NCI-H82 (cell line): ENCODE measurements at regions not wholly inside any gene's neighbourhood (a gene's known extent, or its start where the extent isn't known, plus 50 kb on each side); places are given as distances from the start of the nearest gene placed in this dataset.
"Not testable (repeated sequence)": the region's sequence is repeated elsewhere in the genome, so short reads cannot be mapped to it uniquely, and the experiment has no call there.

Experiments used
- DNase-seq: peaks from one replicate; lab custom pipeline; 2025; lab: John Stamatoyannopoulos, UW

DNA sequence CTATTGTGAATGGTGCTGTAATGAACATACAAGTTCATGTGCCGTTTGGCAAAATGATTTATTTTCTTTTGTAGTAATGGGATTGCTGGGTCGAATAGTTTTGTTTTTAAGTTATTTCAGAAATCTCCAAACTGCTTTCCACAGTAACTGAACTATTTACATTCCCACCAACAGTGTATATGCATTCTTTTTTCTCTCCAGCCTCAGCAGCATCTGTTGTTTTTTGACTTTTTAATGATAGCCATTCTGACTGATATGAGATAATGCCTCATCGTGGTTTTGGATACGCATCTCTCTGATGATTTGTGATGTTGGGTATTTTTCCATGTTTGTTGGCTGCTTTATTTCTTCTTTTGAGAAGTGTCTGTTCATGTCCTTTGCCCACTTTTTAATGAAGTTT is 246.3 kb upstream of the ADGRL3 start:
- DNase-seq = no peak

DNA sequence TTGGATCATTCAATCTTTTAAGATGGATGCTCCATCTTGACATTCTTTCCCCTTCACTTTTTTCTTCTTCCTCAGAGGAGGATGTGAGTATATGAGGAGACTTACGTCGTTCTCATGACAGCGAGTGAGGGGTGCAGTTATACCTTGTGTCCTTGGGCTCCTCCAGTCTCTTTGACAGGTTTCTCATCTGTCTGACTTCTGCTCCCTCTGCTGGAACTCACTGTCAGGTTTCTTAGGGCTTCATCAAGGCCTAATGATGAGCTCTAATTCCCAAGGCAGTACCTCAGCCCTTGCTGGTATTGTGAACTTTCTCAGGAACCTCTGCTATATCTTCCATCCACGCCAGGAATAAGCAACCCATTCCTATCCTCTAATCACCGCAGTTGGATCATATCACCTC is 237.8 kb upstream of the ADGRL3 start:
- no peak for DNase-seq

DNA sequence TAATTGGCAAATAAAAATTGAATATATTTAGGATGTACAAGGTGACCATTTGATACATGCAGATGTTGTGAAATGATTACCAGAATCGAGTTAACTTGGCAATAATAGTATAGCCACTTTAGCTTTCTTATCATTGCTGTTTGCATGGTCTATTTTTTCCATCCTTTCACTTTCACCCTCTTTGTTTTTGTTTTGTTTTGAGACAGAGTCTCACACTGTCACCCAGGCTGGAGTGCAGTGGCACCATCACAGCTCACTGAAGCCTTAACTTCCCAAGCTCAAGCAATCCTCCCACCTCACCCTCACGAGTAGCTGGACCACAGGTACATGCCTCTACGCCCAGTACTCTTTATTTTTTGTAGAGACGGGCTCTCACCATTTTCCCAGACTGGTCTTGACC is 218.6 kb upstream of the ADGRL3 start:
- no peak for DNase-seq

DNA sequence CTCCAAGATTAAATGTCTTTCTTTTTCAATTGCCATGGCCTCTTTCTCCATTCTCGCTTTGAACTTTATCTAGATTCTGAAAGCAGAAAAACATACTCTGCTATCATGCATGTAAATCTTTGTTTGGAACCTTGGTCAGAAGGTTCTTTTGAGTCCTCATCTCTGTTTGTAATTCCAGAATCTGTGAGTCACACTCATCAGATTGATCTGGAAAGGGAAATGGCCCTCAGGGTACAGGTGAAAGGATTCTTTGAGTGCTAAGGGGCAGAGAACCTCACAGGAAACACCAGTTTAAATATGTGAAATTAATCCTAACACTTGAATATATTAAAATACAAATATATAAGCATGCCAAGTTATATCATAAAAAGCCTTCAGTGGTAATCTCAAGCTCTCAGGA is 211.0 kb upstream of the ADGRL3 start:
- DNase-seq = no peak

- DNase-seq = no peak
Measured at GRCh38 chr4:60992037-60992436, 208.1 kb upstream of the ADGRL3 start.

DNA sequence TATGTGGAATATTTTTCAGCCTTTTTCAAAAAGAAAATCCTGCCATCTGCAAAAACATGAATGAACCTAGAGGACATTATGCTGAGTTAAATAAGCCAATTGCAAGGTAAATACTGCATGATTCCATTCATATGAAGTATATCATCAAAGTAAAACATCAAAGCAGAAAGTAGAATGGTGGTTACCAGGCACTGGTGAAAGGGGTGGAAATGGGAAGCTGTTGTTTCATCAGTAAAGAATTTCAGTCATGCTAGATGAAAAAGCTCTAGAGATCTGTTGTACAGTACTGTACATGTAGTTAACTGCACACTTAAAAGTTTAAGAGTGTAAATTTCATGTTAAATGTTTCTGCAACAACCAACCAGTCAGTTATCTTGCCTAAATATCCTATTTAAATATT is 196.8 kb upstream of the ADGRL3 start:
- no peak for DNase-seq

DNA sequence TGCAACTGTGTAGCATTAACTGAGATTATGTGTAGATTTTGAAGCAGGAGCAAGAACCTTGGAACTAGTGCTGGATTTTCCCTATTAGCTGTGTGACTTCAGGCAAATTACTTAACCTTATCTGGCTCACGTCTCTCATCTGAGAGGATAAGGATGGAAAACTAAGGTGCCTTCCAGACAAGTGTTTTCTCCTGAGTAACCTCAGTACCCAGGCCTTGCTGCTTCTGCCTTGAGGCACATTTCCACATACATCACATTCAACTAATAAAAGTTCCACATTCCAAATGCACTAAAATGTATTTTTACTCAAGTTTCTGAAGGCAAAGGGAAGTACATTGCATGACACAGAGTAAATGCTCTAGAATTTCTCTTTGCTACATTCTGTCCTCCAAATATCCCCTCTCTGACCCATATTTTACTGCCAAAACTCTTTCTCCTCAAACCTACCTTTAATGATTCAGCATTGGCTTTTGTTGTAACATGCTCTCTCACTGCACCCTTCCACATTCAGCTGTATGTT is 195.4 kb upstream of the ADGRL3 start:
- DNase-seq = no peak

- no peak for DNase-seq
Measured at GRCh38 chr4:61011051-61011450, 189.1 kb upstream of the ADGRL3 start.

DNA sequence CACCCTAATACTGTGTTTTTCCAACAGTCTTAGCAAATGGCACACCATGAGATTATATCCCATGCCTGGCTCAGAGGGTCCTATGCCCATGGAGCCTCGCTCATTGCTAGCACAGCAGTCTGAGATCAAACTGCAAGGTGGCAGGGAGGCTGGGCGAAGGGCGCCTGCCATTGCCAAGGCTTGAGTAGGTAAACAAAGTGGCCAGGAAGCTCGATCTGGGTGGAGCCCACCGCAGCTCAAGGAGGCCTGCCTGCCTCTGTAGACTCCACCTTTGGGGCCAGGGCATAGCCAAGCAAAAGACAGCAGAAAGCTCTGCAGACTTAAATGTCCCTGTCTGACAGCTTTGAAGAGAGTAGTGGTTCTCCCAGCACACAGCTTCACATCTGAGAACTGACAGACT is 188.2 kb upstream of the ADGRL3 start:
- not testable (repeated sequence) for DNase-seq

GRCh38 chr4:61024610-61025009 is 175.5 kb upstream of the ADGRL3 start:
- no peak for DNase-seq

DNA sequence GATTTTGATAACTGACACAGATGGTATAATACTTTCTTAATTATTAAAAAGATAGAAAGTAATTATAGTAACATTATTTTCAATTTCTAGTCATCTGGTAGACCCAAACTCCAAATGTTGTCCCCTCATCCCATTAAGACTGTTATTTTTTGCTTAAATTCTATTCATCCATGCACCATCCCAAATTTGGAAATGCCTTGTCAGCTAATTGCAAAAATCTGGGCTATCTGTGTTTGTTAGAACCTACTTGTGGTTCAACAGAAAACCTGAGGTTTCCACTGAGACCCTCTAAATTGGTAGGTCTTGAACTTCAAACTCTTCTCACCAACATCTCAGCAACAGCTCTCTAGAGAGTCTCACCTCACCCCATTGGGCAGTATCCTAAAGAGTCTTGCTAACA is 172.2 kb upstream of the ADGRL3 start:
- DNase-seq = no peak

DNA sequence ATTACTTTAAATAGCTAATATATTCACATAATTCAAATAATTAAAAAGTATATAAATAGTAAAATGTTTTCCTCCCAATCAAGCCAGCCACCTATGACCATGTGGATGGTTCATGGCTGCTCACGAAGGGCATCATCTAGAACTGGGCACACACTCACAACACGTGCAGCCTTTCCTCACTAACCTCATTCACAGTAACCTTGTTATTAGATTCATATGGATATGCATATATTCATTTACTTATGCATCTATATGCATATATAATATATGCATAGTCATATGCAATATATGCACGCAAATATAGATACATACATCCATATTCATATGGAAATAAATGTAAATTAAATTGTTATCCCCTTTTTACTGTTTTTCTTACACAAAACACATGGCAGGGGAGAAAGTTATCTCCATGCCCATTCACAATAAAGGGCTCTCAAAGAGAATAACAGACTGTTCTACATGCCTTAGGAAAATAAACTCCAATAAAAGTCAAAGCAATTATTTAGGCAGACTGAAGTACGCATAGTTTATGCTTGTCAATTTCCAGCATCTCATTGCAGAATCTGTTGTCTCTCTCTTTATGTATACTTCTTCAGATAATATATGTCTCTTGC is 163.9 kb upstream of the ADGRL3 start:
- DNase-seq = no peak

DNA sequence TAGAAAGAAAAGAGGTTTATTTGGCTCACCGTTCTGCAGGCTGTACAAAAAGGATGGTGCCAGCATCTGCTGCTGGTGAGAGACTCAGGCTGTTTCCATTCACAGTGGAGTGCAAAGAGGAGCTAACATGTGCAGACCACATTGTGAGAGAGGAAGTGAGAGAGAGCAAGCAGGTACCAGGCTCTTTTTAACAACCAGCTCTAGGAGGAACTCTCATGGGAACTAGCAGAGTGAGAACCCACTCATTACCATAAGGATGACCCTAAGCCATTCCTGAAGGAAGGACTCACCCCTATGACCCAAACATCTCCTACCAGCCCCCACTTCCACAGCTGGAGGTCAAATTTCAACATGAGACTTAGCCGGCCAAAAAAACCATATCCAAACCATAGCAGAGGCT is 158.6 kb upstream of the ADGRL3 start:
- no peak for DNase-seq

- DNase-seq = no peak
Measured at GRCh38 chr4:61044837-61045236, 155.3 kb upstream of the ADGRL3 start.

DNA sequence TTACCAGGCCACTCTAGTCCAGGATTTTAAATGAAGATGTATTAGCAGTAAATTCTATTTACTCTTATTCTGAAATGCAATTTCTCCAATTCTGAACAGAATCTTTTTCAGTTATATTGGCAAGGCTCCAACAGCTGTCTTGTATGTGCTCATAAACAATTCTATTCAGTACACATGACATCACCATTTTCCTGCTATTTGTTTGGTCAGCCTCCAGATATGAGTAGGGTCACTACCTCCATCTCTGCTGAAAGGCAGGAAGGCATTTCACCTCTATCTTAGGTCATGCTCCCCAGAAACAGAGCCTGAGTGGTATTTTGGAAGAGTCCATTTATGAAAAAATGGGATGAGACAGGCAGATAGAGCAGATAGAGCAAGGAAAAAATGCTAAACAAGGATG is 151.1 kb upstream of the ADGRL3 start:
- DNase-seq = no peak

GRCh38 chr4:61067381-61067780 is 132.7 kb upstream of the ADGRL3 start:
- DNase-seq = no peak

- DNase-seq = no peak
Measured at GRCh38 chr4:61068060-61068459, 132.1 kb upstream of the ADGRL3 start.

DNA sequence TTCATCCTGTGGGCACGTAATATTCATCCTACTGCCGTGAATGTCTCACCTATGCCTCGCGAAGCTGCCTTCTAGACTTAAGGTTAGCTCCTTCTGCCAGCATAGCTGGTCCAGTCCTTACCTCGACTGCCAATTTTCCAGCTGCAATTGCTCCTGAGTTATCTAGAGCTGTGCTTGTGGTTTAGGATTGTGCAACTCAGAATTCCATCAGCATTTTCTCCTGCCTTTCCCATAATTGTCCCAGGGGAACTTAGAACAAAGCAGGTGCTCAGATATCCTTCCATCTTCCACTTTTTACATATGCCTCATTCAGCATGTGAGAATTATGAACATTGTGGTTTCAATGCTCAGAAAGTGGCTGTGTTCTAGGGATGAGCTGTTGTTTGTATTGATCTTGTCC is 131.4 kb upstream of the ADGRL3 start:
- no peak for DNase-seq

DNA sequence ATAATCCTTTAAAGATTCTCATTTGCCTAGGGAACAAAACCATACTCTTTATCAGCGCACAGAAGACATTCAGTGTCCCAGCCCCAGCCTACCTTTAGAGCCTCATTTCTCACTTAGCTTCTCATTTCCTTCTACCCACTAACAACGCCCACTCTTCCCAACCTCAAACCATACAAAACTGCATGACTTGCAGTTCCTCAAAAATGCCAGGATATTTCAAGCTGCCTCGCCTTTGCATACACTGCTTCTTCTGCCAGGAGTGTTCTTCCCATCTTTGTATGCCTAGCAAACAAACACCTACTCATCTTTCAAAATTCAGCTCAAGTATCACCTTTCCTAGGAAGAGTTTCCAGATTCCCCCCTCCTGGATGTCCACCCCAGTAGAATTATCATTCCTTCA is 129.9 kb upstream of the ADGRL3 start:
- DNase-seq = no peak

DNA sequence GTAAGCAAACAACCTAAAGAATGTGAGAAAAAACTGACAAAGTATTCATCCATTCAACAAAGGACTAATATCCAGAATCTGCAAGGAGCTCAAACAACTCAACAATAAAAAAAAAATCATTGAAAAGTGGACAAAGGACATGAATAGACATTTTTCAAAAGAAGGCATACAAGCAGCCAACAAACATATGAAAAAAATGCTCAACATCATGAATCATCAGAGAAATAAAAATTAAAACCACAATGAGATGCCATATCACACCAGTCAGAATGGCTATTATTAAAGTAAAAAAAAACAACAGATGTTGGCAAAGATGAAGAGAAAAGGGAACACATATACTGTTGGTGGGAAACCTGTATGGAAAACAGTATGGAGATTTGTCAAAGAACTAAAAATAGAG is 120.7 kb upstream of the ADGRL3 start:
- no peak for DNase-seq

DNA sequence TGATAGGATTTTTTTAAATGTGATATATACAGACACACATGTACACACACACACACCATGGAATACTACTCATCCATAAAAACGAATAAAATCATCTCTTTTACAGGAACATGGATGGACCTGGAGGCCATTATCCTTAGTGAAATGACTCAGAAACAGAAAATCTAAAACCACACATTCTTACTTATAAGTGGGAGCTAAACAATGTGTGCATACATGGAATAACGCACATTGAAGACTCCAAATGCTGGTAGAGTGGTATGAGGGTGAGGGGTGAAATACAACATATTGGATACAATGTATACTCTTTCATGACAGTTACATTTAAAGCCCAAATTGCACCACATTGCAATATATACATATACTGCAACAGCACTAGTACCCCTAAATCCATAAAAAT is 120.2 kb upstream of the ADGRL3 start:
- DNase-seq = no peak

- no peak for DNase-seq
Measured at GRCh38 chr4:61085534-61085933, 114.6 kb upstream of the ADGRL3 start.

GRCh38 chr4:61086357-61086756 is 113.8 kb upstream of the ADGRL3 start:
- DNase-seq = no peak

- DNase-seq = no peak
Measured at GRCh38 chr4:61086979-61087378, 113.1 kb upstream of the ADGRL3 start.
